ENCODE measurements at regions not wholly inside any gene's neighbourhood (a gene's known extent, or its start where the extent isn't known, plus 50 kb on each side); places are given as distances from the start of the nearest gene placed in this dataset.

DNA sequence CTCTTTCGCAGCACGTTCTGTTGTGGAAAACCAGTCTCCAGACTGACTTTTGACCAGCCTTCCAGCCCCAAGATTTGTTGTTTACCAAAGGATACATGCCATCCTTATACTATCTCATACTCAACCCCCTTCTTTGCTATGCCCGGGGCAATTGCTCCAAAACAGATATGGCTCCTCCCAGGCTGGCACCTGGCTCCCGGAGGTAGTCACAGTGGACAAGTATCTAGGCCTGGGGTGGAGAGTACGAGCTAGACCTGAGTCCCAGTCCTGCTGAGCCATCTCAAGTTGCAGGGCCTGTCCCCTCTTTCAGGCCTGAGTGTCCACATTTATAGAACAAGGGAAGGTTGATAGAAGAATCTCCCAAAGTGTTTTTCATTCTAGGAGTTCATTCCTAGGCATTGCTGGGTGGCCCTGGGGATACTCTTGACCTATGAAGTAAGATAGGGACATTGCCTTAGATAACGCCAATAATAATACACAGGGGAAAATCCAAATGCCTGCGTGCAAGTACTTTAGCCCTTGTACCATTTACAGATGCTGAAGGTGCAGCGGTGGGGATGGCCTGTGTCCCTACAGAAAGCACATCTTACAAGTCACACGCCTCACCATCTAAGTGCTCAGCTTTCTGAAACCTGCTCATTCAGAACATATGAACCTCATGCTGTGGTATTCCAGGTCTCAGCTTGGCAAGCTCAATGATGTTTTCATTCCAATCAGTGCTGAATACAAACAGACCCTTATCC is 136.7 kb upstream of the MAMLD1 start:
- TF ChIP-seq POLR2A (IDR thresholded peaks at IDR 0.05; ENCODE audit: low read length) (no peak), GATA1 (IDR thresholded peaks at IDR 0.05; ENCODE audit: low read depth, low read length) (no peak)

All from erythroblast (primary cell).